HG03354 (cell line): ENCODE measurements at regions not wholly inside any gene's neighbourhood (a gene's known extent, or its start where the extent isn't known, plus 50 kb on each side); places are given as distances from the start of the nearest gene placed in this dataset.

Source experiments
- ATAC-seq: cut with Tn5 transposase; IDR thresholded peaks from one replicate; pipeline ENCODE4 v1.9.1; 2021; ENCODE audit warnings: mild to moderate bottlenecking; ENCODE audit not compliant: unreplicated experiment, poor library complexity, severe bottlenecking

DNA sequence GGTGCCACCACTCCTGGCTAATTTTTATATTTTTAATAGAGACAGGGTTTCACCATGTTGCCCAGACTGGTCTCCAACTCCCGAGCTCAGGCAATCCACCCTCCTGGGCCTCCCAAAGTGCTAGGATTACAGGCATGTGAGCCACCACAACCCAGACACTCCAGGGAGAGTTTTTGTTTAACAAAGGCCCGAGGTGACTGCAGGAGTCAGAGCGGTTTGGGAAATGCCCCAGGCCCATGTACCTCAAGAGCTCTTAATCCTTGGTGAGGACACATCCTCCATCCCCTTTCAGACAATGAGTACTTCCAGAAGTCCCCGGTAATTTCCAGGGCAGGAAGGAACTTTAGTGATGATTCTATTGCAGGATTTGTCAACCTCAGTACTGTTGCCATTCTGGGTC lies 176.0 kb downstream of the ESRRB start:
- no peak for ATAC-seq

DNA sequence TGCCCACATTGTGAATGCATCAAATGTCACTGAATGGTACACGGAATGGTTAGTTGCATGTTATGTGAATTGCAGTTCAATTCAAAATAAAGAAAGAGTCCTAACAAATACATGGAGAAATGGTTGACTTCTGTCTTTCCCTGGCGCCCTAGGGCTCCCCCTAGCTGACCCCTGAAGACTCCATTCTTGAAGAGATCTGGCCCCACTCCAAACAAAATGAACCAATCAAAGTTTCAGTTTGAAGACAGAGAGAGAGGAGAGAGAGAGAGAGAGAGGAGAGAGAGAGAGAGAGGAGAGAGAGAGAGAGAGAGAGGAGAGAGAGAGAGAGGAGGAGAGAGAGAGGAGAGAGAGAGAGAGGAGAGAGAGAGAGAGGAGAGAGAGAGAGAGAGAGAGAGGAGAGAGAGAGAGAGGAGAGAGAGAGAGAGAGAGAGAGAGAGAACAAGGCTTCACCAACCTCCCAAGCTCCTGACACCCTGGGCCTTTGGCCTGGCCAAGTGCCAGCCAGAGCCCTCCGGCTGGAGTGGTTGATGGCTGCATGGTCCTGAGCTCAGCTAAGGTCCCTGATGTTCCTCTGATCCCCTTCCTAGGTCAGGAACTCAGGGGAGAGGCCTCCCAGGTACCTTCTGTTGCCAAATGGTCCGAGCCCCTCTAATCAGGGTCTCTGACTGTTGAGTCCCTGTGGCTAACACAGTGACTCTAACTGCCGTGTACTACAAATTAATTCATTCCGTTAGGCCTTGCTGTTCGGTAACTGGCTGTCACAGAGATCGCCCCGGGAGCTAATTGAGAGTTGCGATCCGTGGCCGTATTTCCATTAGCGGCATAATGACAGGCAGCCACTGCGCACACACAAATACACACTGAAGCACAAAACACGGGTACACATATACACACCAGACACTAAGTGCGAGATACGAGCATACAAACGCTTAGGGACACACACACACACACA lies 188.8 kb downstream of the ESRRB start:
- no peak for ATAC-seq

DNA sequence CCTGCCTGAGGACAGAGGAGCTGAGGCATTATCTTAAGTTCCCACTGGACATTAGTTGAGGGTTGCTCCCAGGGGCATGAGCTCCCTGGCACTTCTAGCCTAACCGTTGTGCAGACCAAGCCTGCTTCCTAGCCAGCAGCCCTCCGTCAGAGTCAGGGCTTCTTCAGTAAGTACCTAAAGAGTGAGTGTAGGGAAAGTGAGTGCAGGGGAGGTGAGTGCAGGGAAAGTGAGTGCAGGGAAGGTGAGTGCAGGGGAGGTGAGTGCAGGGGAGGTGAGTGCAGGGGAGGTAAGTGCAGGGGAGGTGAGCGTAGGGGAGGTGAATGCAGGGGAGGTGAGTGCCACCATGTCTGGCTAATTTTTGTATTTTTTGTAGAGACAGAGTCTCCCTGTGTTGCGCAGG lies 190.5 kb downstream of the ESRRB start:
- no peak for ATAC-seq

DNA sequence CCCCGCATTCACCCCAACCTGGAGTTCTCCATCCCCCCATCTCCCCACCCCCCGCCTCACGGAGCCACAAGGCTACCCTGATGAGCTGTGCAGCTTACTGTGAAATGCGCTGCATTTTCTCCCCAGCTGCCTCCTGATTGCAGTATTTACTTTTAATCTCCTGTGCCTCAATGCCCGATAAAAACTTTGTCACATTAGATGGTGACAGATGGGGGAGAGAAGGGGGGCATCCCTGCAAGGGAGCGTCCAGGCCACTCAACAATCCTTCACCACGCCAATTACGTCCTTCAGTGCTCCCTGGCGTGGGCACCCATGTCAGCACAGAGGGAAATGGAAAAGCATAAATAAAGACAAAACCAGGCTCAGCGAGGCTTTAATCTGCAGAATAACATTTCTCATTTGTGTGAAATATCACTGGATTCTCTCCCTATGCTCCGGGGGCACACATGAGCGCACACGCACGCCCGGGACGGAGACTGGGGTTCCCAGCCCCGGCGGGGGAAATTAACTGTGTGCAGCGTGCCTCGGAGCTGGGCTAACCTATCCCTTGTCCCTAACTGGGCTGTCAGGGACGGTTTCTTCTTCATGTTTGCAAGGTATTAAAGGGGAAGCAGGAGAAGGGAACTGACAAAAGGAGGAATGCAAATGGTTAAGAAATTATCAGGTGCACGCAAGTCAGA lies 186.7 kb upstream of the VASH1 start:
- ATAC-seq: no peak

DNA sequence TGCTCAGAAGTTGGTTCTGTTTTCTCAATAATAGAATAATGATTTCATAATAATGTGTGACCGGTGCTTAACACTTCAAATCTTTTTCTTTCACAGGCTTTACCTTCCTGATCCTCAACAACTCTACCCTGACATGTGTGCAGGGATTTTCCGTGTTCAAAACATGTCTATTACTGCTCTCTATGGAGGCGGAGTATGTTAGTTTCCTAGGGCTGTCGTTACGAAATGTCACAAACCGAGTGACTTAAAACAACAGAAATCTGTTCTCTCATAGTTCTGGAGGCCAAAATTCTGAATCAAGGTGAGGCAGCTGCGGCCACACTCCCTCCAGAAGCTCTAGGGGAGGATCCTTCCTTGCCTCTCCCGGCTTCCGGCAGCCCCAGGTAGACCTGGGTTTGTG lies 186.2 kb upstream of the VASH1 start:
- no peak for ATAC-seq

DNA sequence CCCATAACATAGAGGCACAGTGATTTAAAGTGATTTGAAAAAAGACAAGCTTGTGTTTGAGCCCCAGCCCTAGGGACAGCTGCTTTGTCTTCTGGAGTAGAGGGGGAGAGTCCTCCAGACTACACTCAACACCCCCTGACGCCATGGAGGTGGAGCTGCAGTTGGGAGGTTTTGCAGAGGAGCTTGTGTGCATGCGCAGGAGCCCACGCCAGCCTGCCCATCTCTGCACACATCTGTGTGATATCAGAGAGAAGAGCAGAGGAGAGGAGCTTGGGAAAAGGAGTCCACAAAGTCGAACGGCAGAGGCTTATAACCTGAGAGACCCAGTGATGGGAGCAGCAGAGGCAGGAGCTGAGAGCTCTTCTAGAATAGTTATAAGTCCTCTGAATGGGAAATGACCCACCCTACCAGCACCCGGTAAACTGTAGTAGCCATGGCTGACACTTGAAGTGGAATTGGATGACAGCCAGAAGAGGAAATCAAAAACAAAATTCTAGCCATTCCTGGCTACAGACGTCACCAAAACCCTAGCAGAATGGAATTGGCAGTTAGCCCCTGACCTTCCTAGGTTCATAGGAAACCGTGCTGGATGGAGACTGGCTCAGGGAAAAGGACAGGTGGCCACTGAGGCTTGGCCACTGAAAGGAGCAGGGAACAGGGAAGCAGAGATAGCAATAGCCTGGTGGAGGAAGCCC lies 185.1 kb upstream of the VASH1 start:
- ATAC-seq: no peak

DNA sequence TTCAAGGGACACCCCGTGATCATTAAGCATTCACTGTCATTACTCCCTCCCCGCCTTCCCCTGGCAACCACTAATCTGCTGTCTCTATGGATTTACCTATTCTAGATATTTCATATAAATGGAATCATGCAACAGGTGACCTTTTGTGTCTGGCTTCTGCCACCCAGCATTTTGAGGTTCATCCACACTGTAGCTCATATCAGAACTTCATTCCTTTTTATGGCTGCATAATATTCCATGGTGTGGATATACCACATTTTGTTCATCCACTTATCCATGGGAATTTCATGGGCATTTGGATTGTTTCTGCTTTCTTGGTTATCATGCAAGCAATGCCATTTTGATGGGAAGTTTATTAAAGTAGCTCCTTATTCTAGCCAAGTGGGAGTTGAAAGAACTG lies 184.2 kb upstream of the VASH1 start:
- ATAC-seq: no peak

DNA sequence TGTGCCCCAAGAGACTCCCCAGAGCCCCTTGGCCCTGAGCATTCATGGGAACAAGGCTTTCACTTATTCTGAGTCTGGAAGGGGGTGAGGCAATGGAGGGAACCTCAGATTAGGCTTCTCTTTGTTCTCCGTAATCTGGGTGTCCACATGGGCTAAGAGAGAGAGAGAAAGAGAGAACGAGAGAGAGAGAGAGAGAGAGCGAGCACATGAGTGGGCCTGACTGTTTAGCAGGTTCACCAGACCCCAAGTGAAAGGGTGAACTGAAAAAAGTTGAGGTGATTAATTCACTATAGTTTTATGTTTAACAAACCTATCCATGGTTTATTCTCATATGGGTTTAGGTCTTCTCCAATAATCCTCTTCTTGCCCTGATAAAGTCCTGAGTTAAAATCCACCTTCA lies 183.4 kb upstream of the VASH1 start:
- ATAC-seq: no peak

DNA sequence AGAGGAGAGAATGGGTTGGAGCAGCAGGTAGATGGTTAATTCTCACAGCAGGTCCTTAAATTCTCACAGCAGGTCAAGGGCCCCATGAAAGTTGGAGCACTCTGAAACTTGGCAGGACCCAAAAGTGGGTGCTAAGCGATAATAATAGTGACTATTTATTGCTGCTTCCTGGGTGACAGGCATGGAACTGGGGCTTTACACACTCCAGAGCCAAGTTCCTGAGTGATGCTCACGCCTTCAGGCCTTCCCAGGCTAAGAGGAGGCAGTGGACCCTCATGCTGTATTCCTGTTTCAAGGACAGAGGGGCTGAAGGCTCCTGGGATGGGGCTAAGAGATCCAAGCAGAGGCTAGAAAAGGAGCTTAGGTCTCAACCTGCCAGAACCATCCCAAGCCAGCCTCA lies 180.9 kb upstream of the VASH1 start:
- ATAC-seq: no peak

DNA sequence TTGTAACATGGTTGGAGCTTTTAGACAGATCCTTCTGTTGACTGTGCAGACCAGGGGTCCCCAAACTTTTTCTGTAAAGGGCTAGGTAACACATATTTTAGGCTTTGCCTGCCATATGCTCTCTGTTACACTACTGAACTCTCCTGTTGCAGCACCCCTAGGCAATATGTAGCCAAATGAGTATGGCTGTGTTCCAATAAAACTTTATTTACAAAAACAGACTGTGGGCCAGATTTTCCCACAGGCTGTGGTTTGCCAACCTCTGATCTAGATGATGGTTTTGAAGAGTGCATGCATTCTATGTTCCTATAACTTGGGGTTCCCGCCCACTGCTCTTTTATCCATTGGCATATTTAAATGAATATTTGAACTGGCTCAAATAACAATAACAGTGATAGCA lies 180.3 kb upstream of the VASH1 start:
- ATAC-seq: no peak

DNA sequence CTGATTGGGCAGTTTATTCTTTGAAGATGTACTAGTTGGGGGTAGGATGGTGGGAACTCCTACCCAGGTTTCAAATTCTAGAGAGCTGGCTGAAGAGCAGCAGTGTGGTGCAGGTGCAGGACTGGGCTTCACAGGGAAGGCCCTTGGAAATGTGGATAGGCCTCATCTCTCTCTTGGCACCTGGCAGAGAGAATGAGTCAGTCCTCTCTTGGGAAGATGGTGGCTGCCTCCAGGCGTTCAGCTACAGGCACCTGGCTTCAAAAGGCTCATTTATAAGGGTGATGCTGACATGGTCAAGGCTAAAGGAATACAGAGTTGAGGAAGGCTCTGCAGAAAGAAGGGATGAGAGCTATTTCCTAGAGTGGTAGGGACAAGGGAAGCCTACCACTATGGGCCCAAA lies 179.7 kb upstream of the VASH1 start:
- no peak for ATAC-seq

DNA sequence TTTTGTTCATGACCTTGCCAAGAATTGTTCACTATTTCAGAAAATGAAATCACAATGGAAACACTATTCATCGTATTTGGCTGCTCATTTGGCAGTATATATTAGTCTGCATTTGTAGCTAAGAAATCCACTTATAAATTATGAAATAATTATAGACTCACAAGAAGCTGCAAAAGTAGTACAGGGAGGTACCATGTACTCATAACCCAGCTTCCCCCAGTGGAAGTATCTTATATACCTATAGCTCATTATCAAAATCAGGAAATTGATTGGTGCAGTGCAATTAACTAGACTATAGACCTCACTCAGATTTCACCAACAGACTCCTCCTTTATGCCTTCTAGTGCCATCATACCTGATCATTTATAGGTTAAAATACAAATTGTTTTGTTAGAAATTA lies 178.8 kb upstream of the VASH1 start:
- no peak for ATAC-seq

DNA sequence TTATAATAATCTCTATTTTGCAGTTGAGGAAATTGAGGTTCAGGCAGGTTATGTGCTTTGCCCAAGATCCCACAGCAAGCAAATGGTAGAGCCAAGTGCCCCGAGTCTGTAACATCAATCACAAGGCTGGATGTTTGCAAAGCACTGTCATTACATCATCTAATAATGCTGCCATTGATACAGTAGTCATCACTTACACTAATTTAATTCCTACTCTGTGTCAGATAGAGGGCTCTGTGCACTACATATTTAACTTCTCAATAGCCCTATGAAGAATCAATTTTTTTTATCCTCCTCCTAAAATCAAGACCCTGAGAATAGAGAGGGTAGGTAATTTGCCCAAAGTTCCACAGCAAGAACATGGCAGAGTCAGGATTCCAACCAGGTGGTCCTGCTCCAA lies 178.1 kb upstream of the VASH1 start:
- ATAC-seq: no peak

DNA sequence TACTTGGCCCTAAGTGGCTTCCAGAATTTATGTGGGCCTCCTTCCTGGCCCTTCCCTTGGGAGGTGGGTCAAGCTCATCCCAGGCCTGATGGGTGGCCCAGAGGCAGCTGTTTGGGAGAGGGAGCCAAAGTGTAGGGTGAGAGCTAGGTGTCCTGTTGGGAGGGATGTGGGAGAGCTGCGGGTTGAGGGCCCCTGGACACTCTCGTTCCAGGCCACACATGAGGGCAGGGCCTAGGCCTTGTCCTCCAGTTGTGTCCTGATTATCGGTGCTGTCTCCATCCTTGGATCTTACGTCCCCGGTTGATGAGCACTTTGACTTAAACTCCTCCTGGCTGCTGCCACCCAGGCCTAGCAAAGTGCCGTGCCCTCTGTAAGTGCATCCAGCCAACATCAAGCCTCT lies 177.5 kb upstream of the VASH1 start:
- no peak for ATAC-seq

DNA sequence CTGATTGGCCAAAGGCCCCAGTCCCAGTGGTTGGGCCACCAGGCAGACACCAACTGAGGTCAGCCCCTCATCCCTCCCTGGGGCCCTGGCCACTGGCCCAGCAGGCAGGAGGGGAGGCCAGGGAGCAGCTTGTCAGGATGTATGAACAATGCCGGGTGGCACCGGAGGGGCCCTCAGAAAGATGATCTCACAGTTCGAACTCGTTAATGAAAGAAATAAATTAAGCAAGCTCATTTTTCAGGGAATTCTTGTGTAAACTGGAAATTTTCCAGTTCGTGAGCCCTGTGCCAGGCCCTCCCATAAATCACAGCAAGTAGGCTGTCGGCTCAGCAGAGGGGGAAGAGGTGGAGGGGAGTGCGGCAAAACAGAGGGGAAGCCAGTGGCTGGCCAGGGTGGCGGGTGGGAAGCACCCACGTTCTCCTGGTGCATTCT lies 177.0 kb upstream of the VASH1 start:
- ATAC-seq: no peak

DNA sequence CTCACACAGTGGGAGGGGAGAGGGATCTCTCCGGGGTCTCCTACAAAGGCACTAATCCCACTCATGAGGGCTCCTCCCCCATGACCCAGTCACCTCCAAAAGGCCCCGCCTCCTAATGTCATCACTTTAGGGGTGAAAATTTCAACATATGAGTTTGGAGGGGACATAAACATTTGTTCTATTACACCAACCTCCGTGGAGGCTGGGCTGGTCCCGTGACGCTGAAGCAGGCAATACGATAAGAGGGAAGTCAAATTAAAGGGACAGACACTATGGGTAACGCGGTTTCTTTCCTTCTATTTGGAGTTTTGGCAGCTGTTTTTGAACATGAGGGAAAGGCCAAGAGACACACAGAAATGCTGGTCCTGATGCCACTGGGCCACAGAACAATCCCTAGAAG lies 175.7 kb upstream of the VASH1 start:
- no peak for ATAC-seq

DNA sequence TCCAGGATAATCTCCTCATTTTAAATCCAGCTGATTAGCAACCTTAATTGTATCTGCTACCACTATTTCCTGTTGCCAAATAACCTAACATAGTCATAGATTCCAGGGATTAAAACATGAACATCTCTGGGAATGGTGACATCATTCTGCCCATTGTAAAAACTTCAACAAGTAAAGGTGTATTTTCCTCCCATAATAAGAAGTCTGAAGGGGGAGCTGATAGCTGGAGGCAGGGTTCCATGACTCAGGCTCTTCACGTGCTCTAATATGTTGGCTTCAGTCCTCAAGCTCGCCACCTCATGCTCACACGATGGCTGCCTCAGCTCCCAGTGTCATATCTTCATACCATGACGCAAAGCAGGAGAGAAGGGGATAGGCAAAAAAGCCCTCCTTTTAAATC lies 172.0 kb upstream of the VASH1 start:
- no peak for ATAC-seq

DNA sequence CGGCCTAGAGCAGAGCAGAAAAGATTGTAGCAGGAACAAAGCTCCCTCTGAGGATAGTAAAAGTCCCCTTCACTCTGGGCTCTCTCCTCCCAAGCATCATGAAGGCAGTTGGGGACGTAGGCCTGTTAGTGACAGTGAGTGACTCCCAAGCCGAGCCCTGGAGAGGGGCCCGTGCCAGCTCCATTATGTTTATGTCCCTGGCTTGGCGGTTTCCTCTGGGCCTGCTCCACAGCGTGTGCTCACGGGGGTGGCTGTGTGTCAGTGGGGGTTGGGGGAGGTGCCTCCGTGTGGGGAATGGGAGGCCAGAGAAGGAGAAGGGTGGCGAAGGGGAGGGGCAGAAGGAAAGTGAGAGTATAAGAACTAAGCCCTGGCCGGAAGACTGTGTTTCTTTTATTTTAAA lies 170.0 kb upstream of the VASH1 start:
- no peak for ATAC-seq

DNA sequence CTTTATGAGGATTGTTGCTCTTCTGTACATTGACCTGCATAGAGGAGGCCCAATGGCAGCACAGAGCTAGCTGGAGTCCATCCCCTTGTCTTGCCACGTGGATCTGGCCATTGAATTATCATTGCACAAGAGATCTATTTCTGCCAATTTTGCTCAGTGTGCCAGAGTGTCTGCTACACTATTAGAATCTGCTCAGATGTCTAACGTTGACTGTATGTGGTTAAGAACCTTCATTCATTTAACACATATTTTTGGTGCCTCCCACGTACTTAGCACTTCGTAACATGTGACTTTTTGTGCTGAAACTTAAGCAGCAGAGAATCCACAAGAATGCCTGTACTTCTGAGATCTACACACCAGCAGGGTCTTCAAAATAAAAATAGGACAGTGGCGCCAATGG lies 166.0 kb upstream of the VASH1 start:
- no peak for ATAC-seq

DNA sequence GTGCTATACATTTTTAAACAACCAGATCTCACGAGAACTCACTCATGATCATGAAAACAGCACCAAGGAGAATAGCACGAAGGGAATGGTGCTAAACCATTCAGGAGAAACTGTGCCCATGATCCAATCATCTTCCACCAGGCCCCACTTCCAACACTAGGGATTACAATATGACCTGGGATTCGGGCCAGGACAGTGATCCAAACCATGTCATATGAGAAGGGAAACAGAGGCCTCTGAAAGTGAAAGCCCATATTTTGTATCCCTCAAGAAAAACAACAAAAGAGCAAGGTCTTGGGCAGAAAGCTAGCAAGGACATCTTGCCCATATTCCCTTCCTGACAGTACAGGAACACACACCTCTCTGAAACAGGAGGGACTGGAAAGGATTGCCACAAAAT lies 163.9 kb upstream of the VASH1 start:
- no peak for ATAC-seq

DNA sequence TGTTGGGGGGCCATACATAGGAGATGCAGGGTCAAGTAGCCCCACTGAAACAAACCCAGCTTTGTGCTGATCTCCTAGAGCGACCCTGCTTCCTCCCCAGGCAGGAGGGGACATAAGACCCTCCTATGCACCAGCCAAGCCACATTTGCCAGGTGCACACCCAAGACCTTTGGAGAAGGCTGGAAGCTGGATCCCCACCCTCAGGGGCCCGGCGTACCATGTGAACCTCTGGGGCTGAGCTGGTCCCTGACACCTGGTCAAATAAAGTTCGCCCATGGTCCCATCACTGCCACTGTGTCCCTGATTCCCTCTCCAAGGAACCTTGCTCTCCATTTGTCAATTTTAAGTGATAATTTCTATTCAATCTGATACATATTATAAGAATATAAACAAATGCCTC lies 162.1 kb upstream of the VASH1 start:
- ATAC-seq: no peak
